Activated CD4-positive, CD25-positive, alpha-beta regulatory T cell treated with anti-CD3 and anti-CD28 coated beads, Interleukin-2, amount 50 U/mL, for 72 hours (primary cell): ENCODE measurements at regions not wholly inside any gene's neighbourhood (a gene's known extent, or its start where the extent isn't known, plus 50 kb on each side); places are given as distances from the start of the nearest gene placed in this dataset.

Experiments
- DNase-seq: peaks from one replicate; pipeline ENCODE4 v3.0.0; 2021

GRCh38 chr6:164005004-164005711 lies 590.6 kb downstream of the QKI start:
- DNase-seq: no peak

DNA sequence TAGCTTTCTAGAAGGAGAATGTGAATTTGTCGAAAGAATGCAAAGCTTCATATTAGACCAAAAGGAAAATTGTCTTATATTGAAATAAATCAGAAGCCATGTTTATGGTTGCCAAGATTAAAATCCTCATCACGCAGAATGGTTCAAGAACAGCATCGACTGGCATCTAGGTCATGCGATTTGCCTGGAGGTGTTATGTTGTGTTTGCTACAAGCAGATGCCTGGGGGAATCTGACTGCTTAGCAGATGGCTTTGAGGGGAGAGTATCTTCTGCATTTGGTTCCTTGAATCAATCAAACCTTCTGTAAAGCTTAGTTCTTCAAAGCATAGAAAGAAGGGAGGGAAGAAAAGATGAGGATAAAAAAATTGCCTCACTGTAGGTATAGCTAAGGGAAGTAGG lies 585.8 kb downstream of the QKI start:
- no peak for DNase-seq

DNA sequence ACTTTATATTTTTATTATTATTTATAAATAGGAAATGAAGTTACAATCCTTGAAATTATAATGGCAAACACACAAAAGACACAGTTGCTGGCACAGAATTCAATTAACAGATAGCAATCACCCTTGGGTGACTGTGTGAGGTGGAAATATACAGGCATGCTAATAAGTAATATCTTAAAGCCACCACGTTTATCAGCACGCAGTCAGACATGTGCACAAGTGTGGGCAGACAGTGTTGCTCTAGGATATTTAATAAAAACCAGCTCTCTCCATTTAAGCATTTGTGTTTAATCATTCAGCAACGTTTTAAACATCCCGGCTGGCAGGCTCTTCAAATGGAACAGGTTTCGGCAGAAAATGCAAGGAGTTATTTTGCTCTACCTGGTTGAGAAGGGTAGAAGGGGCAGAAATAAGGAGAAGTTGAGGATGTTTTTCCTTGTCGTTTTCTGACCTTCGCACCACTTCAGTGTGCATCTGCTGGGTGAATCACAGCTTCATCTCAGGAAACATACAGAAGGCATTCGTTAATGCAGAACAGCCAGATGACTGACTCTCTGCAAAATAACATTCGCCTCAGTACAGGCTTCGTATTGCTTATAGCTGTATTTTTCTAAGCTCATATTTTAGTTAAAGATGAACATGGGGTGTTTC lies 585.1 kb downstream of the QKI start:
- DNase-seq: no peak

GRCh38 chr6:163998496-163998895 lies 584.0 kb downstream of the QKI start:
- DNase-seq: no peak

DNA sequence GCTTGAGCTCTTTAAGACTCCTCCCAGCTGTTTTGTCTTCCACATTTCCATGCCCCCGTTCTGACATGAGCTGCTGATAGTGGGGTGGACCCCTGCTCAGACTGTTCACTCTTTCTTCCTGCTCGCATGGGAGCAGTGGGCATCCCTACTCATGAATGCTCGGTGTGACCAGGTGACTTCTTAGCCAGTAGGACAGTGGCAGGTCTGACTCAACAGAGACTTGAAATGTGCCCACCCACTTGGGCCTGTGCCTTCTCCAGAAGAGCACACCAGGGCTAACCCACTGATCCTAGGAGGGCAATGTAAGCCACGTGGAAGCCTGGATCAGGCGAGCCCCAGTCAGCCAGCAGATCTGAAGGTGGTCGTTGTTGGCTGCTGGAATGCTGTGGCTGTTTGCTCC lies 582.0 kb downstream of the QKI start:
- DNase-seq: no peak

GRCh38 chr6:163994566-163994965 lies 580.0 kb downstream of the QKI start:
- DNase-seq: no peak

- no peak for DNase-seq
Observed at GRCh38 chr6:163992701-163993100, 578.2 kb downstream of the QKI start.

DNA sequence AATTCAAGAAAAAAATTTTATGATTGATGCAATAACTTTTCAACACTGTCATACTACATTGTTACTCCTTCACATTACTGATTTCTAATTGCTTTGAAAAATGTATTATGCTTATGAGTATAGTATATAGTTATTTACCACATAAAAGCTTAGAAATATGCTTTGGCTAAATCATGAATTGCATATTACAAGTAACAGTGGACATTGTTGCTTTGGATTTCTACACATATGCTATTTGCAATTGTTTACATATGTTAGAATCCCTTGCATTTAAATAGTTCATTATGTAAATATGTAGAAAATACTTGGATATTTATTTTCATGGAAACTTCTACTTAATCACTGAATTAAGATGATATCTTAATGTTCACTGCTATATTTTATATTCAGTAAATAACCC lies 577.5 kb downstream of the QKI start:
- no peak for DNase-seq

- no peak for DNase-seq
Observed at GRCh38 chr6:163991321-163991720, 576.8 kb downstream of the QKI start.

- DNase-seq: no peak
Observed at GRCh38 chr6:163986313-163986712, 571.8 kb downstream of the QKI start.

DNA sequence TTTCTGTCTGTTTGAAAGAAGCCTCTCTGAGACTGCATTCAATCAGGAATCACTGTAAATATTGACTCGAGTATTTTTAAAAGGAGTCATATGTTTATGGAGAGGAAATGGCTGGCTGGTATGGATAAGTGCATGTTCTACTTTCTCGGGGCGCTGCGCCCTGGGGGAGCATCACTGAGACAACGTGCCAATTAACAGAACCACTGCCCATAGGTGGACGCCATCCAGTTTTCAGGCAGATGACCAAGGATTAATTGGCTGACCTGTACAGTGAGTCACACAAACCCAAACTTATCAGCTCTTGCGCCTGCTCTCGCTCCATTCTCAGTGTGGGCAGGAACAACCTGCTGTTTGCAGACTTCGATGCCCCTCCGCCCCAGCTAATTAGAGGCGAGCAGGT lies 571.2 kb downstream of the QKI start:
- no peak for DNase-seq

DNA sequence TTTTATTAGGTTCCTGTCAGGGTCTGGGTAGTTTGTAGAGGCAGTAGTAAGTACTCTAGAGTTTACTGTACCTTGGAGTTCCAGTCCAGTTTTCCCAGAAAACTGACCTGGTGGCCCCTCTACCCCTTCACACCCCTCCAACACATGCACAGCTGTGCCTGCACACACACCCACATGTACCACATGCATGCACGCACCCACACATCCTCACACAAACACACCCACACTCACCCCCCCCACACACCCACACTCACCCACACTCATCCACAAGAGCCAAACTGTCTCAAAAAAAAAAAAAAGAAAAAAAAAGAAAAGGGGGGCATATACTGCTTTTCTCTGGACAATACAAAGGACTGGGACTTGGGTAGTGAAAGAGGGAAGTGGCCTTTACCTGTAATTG lies 570.5 kb downstream of the QKI start:
- DNase-seq: no peak

DNA sequence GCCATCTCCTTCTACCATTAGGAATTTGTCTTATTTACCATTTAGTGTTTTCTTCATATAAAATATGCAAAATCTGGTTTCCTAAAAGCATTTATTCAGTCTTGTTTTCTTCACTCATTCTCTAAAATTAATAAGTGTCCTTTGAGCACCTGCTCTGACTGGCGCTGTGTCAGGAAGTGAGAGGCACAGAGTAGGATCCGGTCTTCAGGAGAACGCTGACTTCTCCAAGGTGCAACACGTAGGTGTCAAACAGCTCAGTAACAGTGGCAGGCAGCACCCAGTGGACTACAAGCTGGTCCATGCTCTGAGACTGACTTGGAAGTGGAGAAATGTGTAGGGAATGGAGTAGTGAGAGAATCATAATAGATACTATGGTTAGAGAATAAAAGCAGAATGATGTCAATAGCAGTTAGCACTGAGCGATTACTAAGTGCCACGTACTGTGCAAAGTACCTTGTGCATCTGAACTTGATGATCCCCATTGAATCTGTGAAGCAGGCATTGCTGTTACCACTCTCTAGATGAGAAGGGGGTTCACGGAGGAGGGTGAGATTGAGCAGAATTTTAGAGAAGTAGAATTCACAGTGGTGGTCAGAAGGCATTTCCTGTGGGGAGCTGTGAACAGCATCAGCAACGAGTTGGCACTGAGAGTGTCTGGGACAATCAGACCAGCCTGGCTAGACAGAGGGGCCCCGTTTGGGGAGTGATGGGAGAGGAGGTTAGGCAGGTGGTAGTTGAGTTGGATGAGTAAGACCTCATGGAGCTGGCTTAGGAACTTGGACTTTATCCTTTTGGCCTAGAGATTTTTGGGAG lies 569.8 kb downstream of the QKI start:
- DNase-seq: no peak

DNA sequence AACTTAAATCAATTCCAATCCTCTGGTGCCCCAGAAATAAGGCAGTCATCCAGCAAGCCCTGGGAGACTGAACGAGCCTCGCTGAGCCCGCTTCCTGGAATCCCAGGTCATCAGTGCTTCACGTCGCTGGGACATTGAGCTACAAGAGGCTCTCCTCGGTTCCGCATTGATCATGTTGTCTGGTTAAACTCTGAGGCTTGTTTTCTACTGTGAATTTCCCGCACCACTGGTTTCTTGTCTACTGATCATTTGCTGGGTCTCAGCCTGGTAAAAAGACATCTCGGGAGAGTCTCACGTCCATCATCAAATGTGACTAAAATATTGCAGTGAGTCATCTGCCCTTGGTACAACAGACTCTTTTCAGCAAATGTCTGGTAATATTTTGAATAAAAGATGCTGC lies 569.2 kb downstream of the QKI start:
- no peak for DNase-seq

- no peak for DNase-seq
Observed at GRCh38 chr6:163974322-163974721, 559.8 kb downstream of the QKI start.

DNA sequence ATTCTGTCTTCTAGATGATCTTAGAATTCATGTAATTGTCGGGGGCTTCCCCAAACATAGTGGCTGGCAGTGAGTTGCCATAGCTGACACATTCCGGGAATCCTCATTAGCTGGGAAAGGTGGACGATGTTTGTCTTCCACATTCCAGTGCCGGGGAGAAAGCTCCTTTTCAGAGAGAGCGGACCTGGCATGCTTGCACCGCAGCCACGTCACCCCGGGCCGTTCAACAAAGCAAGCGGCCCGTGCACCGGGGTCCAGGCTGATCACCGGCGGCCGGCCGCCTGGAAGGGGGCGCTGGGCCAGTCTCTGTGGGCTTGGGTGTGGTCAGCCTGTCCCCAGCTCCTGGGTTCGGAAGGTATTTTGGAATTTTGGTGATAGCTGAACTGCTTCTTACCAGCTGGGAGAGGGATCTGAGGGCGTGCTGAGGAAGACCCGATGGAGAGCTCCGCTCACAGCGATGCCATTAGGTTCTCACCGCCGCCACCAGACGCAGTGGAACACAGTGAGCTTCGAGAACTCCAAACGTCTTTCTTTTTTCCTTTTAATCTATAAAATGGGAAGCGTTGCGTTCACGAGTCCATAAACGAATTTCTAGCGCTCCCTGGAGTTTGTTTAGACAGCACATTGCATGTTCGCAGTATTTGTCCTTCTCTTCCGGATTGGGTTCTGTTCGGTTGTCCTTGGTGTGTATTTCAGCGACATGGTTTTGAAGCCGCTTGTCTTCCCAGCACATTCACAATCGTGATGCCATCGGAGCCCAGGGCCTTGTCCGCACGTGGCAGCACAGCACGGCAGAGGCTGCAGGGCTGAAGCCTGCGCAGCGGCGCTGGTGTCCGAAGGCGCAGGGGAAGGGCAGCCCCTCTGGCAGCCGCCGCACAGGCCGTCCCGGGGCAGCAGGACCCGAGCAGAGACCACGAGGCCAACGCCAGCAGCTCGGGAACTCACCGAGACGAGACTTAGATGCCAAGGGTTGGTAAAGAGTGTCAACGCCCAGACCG lies 557.6 kb downstream of the QKI start:
- DNase-seq: no peak

DNA sequence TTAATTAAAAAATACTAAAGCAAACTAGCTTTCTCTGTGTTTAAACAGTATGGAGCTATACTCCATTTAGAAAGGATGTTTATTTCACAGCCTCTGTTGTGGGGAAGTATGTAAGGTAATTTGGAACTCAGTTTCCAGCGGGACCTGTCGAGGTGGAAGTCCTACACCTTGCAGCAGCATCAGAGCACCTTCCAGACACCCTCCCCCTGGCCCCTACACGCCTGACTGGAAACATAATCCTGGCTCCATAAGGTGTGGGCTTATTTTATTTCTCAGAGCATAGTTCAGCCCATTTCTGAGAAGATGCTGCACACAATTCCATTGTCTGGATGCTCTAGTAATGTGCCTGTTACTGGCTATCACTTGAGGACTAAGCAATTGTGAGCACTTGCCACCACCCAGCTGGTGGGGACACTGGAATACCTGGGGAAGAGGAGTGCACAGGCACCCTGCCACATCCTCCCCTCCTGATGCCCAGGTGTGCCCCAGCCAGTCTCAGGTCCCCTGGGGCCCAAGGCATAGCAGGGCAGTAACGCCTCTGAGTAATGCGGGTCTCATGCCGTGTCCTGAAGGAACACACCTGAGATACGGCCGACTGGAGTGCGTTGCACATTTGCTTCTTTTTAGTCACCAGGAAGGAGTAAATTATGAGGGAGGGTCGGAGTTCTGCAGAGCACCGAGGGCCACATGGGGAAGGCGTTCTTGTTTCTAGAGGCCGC lies 556.5 kb downstream of the QKI start:
- no peak for DNase-seq

DNA sequence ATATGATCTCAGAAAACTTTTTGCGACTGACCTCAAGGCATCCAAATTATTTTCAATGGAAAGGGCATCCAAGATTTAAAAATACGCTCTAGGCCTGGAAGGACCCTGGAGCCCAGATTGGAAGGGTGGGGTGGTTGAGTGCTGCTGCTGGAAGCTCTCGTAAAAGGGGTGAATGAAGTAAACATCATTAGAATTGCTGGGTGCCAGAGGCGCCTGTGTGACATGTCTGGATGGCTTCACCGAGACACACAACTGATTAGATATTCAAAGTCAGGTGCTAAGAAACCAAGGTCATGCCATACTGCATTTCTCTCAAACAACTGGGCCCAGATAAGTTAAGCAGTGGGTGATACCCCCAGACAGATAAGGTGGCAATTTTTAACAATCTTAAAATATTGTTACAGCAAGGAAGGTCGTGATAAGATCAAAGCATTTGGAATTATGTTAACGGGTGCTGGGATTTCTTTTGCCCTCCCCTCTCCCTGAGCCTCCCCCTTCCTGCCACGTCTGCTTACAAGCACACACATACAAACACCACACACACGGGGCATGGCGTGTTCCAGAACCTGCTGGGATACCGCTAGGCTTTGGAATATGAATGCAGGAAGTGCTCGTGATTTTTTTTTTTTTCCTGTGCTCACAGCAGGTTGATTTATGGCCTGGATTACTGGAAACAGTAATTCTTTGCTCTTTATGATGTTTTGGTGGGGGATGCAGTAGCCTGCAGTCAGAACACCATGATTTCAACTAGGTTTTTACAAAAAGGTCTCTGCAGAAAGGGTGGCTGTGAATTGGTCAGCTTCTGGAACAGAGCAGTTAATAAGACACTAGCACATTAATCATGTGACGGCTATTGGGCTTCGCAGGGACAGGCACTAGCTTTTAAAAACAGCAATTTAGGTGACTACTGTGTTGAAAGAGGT lies 551.2 kb downstream of the QKI start:
- DNase-seq: no peak

- DNase-seq: no peak
Observed at GRCh38 chr6:163964789-163965188, 550.3 kb downstream of the QKI start.

DNA sequence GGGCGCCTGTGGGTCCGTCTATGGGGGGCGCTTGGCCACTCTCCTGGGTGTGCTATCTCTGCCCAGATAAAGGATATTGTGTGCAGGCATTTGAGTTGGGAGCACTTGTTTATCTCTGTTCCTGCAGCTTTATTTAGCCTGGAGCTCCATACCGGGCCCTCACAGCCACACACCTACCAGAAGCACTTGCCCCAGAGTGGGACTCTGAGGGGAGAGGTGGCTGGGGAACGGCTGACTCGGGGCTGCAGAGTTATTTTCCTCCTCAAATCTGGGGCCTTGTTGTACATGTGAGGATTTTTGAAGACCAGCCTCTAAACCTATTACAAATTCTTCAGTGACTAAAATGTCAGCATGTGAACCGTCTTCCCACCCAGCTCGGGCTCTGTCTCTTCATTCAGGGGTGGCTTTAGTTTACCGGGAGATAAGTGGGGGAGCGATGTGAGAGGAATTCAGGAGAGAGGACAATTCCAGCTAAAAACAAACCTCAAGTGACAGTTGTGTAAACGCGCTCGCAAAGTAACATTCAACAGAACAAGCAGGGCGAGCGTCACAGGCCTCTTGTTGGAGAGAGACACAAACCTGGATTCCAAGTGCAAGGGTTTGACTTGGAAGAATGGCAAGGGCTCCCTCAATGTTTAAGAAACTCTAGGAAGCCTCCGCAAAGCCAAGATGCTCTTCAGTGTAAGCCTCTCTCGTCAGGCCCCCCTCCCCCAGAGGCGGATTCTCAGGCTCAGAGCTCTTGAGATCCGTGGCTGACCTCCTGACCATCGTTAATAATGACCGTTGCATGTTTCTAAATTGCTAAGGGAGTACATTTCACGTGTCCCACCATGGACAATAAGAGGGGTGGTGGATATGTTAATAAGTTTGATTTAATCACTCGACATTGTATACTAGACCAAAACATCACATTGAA lies 548.9 kb downstream of the QKI start:
- no peak for DNase-seq
